ENCODE measurements at regions not wholly inside any gene's neighbourhood (a gene's known extent, or its start where the extent isn't known, plus 50 kb on each side); places are given as distances from the start of the nearest gene placed in this dataset.
A peak's percentile ranks its signal among the peaks of the same experiment; 100 is the strongest.

DNA sequence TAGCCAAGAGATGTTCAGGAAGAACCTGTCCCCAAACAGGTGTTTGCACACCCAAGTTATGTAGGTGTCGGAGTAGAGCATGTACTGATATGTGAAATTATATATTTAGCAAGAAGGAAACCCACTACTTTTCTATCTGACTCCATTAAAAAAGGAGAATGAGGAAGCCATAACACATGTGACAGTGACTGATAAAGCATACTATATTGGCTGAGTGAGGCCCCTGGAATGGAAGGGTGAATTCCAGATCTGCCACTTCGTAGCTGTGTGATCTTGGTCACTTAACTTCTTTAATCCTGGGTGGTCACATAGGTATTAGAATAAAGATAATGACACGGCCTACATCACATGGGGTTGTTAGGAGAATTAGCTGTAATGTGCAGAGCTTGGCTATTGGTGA is 116.0 kb upstream of the MAN2A1 start:
- no peaks in the 10 kb centered on the region for H3K9me3 ChIP-seq (ENCODE audit: low read length)
- no peak overlapping the region for H3K27ac ChIP-seq (ENCODE audit: low read depth, low read length)
- no peak overlapping the region for H3K27ac Mint-ChIP-seq
- H3K4me3 Mint-ChIP-seq: no peak overlapping the region
- H3K27me3 Mint-ChIP-seq: peaks cover 2 to 21% of the 10 kb centered on the region in 2 donors
- H3K36me3 Mint-ChIP-seq: no peaks in the 10 kb centered on the region
- no peaks in the 10 kb centered on the region for H3K9me3 Mint-ChIP-seq
- CTCF ChIA-PET: interaction anchor here (1.8 kb wide), 1 partner anchor 13 kb away, joined by 4 read pairs; no protein-coding TSS in a partner anchor
- no peaks in the 10 kb centered on the region for H3K36me3 ChIP-seq (ENCODE audit: insufficient read depth, low read length)
- H3K27me3 ChIP-seq (ENCODE audit: insufficient read depth, low read length, poor library complexity, severe bottlenecking): no peaks in the 10 kb centered on the region
- H3K4me1 Mint-ChIP-seq: no peaks in the 10 kb centered on the region
- POLR2A ChIA-PET: no interaction called here
- no peak for DNase-seq
- no peaks in the 10 kb centered on the region for H3K4me1 ChIP-seq (ENCODE audit: insufficient read depth, low read length)
- no peak overlapping the region for H3K4me3 ChIP-seq (ENCODE audit: low read length)

DNA sequence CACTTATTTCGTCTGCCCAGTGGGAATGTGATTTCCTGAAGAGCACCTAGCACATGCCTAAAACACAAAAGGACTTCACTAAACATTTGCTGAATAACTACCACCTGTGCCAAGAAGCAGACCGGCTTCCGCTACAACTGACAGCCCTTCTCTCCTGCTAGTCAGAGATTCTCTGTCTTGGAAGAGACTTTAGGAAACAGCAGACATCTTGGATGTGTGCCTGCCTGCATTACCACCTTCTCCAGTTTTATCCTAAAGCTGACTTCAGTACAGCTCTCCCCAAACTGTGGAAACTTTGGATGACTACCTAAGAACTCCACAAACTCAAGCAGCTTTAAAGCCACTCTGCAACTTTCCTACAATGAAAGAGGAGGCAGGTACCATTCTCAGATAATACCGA is 116.5 kb upstream of the MAN2A1 start:
- H3K27ac Mint-ChIP-seq: no peak overlapping the region

DNA sequence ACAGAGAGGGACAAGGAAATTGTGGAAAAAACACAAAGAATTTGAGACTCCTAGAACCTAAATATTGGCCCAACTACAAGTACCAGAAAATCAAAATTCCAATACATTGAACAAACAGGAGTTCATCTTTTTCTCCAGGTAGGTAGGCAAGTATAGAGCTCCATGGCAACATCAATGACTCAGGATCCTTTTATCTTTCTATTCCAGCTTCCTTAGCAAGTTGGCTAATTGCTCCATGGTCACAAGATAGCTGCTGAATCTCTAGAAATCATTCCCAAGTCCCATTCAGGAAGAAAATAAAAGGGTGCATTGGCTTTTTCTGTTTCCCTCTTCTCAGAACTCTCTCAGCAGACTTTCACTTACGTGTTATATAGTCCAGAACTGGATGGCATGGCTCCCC is 117.9 kb upstream of the MAN2A1 start:
- DNase-seq: no peak
- Histone ChIP-seq H3K4me1 (ENCODE audit: insufficient read depth, low read length) (no peaks in the 10 kb centered on the region), H3K27me3 (ENCODE audit: insufficient read depth, low read length, poor library complexity, severe bottlenecking) (no peaks in the 10 kb centered on the region), H3K9me3 (ENCODE audit: low read length) (no peaks in the 10 kb centered on the region), H3K4me3 (ENCODE audit: low read length) (no peak overlapping the region), H3K27ac (ENCODE audit: low read depth, low read length) (no peak overlapping the region), H3K36me3 (ENCODE audit: insufficient read depth, low read length) (no peaks in the 10 kb centered on the region)
- no peaks in the 10 kb centered on the region for H3K4me1 Mint-ChIP-seq
- no peaks in the 10 kb centered on the region for H3K9me3 Mint-ChIP-seq
- no peak overlapping the region for H3K4me3 Mint-ChIP-seq
- peaks cover 5 to 11% of the 10 kb centered on the region in 2 donors for H3K27me3 Mint-ChIP-seq
- CTCF ChIA-PET: no interaction called here
- POLR2A ChIA-PET: no interaction called here
- no peak overlapping the region for H3K27ac Mint-ChIP-seq
- H3K36me3 Mint-ChIP-seq: no peaks in the 10 kb centered on the region

More for the DNA sequence above, 116.5 kb upstream of the MAN2A1 start:
- Mint-ChIP-seq H3K4me1 (no peaks in the 10 kb centered on the region), H3K36me3 (no peaks in the 10 kb centered on the region), H3K4me3 (no peak overlapping the region), H3K9me3 (no peaks in the 10 kb centered on the region), H3K27me3 (peaks cover 2 to 18% of the 10 kb centered on the region in 2 donors)
- Histone ChIP-seq H3K36me3 (ENCODE audit: insufficient read depth, low read length) (no peaks in the 10 kb centered on the region), H3K27ac (ENCODE audit: low read depth, low read length) (no peak overlapping the region), H3K27me3 (ENCODE audit: insufficient read depth, low read length, poor library complexity, severe bottlenecking) (no peaks in the 10 kb centered on the region), H3K9me3 (ENCODE audit: low read length) (no peaks in the 10 kb centered on the region), H3K4me3 (ENCODE audit: low read length) (no peak overlapping the region), H3K4me1 (ENCODE audit: insufficient read depth, low read length) (no peaks in the 10 kb centered on the region)
- DNase-seq: no peak
- ChIA-PET POLR2A (no interaction called here), CTCF (interaction anchor here (1.8 kb wide), 1 partner anchor 12 kb away, joined by 4 read pairs; no protein-coding TSS in a partner anchor)

DNA sequence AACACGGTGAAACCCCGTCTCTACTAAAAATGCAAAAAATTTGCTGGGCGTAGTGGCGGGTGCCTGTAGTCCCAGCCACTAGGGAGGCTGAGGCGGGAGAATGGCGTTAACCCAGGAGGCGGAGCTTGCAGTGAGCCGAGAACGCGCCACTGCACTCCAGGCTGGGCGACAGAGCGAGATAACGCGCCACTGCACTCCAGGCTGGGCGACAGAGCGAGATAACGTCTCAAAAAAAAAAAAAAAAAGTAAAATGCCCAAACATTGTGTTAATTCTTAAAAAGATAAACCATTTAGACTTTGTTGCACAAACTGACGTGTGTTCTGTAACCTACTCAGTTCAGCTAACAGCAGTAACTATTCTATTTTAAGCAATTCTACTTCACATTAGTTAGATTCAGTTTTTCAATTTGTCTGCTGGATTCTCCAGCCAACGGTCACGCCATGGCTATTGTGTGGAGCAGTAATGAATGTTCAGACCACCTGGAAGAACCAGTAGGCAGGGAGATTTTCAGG is 119.3 kb upstream of the MAN2A1 start:
- no peaks in the 10 kb centered on the region for H3K9me3 Mint-ChIP-seq
- no peaks in the 10 kb centered on the region for H3K36me3 Mint-ChIP-seq
- ChIA-PET POLR2A (no interaction called here), CTCF (no interaction called here)
- DNase-seq: no peak
- Histone ChIP-seq H3K4me3 (ENCODE audit: low read length) (no peak overlapping the region), H3K4me1 (ENCODE audit: insufficient read depth, low read length) (no peaks in the 10 kb centered on the region), H3K36me3 (ENCODE audit: insufficient read depth, low read length) (no peaks in the 10 kb centered on the region), H3K27ac (ENCODE audit: low read depth, low read length) (peak overlapping the region; percentile 44), H3K9me3 (ENCODE audit: low read length) (no peaks in the 10 kb centered on the region), H3K27me3 (ENCODE audit: insufficient read depth, low read length, poor library complexity, severe bottlenecking) (no peaks in the 10 kb centered on the region)
- H3K4me3 Mint-ChIP-seq: no peak overlapping the region
- no peak overlapping the region for H3K27ac Mint-ChIP-seq
- peaks cover 5 to 21% of the 10 kb centered on the region in 2 donors for H3K27me3 Mint-ChIP-seq
- no peaks in the 10 kb centered on the region for H3K4me1 Mint-ChIP-seq

DNA sequence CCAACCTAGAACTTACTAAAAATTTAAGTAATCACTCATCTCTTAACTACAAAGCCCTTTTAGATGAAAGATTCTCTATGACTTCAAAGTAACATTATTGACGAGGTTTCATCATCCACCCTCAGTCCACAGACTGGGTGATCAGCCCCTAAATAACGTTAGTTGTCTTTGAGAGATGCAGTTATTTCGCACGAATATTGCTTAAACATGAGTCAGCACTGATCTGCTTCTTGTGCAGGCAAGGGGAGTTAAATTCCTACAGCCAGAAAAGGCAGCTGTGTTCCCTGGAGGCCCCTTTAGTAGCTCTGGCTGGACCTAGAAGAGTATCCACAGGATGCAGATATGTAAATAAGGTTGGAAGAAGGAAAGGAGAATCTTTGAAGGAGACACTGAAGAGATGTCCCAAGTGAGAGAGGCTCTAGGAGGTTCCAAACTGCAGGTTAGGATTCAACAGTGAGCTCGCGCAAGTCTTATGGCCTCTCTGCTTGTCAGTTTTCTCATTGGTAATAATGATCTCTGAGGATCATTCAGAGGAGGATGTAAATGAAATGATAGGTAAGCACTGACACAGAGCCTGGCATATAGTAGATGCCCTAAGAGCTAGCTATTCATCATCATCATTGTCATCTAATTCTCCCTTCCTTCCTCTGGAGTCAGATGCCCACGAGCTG is 122.2 kb upstream of the MAN2A1 start:
- H3K27me3 Mint-ChIP-seq: peaks cover 5 to 23% of the 10 kb centered on the region in 2 donors
- H3K27ac Mint-ChIP-seq: peak overlapping the region in 1 of 8 donors; percentile 3
- ChIA-PET POLR2A (no interaction called here), CTCF (no interaction called here)
- Histone ChIP-seq H3K27me3 (ENCODE audit: insufficient read depth, low read length, poor library complexity, severe bottlenecking) (no peaks in the 10 kb centered on the region), H3K4me1 (ENCODE audit: insufficient read depth, low read length) (no peaks in the 10 kb centered on the region), H3K27ac (ENCODE audit: low read depth, low read length) (no peak overlapping the region), H3K36me3 (ENCODE audit: insufficient read depth, low read length) (no peaks in the 10 kb centered on the region), H3K4me3 (ENCODE audit: low read length) (no peak overlapping the region), H3K9me3 (ENCODE audit: low read length) (no peaks in the 10 kb centered on the region)
- no peaks in the 10 kb centered on the region for H3K4me1 Mint-ChIP-seq
- H3K4me3 Mint-ChIP-seq: no peak overlapping the region
- peaks cover 0 to 2% (median 0%) of the 10 kb centered on the region in 5 donors for H3K9me3 Mint-ChIP-seq
- DNase-seq: no peak
- no peaks in the 10 kb centered on the region for H3K36me3 Mint-ChIP-seq

DNA sequence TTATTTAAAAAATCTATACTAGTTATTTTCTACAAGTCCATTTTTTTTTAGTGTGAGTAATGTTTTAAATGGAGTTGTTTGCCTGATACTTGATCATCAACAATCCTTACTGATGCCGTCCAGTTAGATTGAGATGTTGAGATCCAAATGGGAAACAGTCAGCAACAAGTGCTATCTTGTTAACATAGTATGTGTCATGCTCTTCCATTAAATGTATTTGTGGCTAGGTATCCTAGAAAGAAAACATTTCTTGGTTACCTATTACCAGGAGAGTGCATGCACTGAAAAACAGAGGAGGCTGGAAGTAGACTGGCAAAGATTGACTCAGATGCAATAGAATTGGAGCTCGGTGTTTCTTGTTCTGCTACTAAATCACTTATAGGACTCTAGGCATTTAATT is 123.4 kb upstream of the MAN2A1 start:
- Histone ChIP-seq H3K27ac (ENCODE audit: low read depth, low read length) (no peak overlapping the region), H3K4me1 (ENCODE audit: insufficient read depth, low read length) (no peaks in the 10 kb centered on the region), H3K27me3 (ENCODE audit: insufficient read depth, low read length, poor library complexity, severe bottlenecking) (no peaks in the 10 kb centered on the region), H3K36me3 (ENCODE audit: insufficient read depth, low read length) (no peaks in the 10 kb centered on the region), H3K4me3 (ENCODE audit: low read length) (no peak overlapping the region), H3K9me3 (ENCODE audit: low read length) (no peaks in the 10 kb centered on the region)
- no peak for DNase-seq
- peaks cover 0 to 2% (median 0%) of the 10 kb centered on the region in 5 donors for H3K9me3 Mint-ChIP-seq
- no peaks in the 10 kb centered on the region for H3K36me3 Mint-ChIP-seq
- no peak overlapping the region for H3K27ac Mint-ChIP-seq
- ChIA-PET POLR2A (no interaction called here), CTCF (interaction anchor here (1.1 kb wide), 1 partner anchor 25 kb away, joined by 3 read pairs; no protein-coding TSS in a partner anchor)
- no peaks in the 10 kb centered on the region for H3K4me1 Mint-ChIP-seq
- H3K27me3 Mint-ChIP-seq: peaks cover 8 to 21% of the 10 kb centered on the region in 2 donors
- no peak overlapping the region for H3K4me3 Mint-ChIP-seq

DNA sequence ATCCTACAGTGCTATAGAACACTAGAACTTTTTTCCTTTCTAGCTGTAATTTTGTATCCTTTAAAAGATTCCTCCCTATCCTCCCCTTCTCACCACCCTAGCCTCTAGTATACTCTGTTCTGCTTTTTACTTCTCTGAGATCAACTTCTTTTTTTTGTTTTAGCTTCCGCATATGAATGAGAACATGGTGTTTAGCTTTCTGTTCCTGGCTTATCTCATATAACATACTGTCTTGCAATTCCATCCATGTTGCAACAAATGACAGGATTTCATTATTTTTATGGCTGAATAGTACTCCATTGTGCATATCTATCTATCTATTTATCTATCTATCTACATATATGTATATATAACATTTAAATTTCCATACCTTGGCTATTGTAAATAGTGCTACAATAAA is 126.0 kb upstream of the MAN2A1 start:
- Histone ChIP-seq H3K36me3 (ENCODE audit: insufficient read depth, low read length) (no peaks in the 10 kb centered on the region), H3K4me1 (ENCODE audit: insufficient read depth, low read length) (no peaks in the 10 kb centered on the region), H3K4me3 (ENCODE audit: low read length) (no peak overlapping the region), H3K27ac (ENCODE audit: low read depth, low read length) (no peak overlapping the region), H3K27me3 (ENCODE audit: insufficient read depth, low read length, poor library complexity, severe bottlenecking) (no peaks in the 10 kb centered on the region), H3K9me3 (ENCODE audit: low read length) (no peaks in the 10 kb centered on the region)
- peaks cover under 1 to 6% (median 3%) of the 10 kb centered on the region in 3 donors for H3K4me1 Mint-ChIP-seq
- peaks cover 0 to 2% (median 0%) of the 10 kb centered on the region in 5 donors for H3K9me3 Mint-ChIP-seq
- no peaks in the 10 kb centered on the region for H3K36me3 Mint-ChIP-seq
- ChIA-PET CTCF (no interaction called here), POLR2A (no interaction called here)
- H3K27ac Mint-ChIP-seq: no peak overlapping the region
- no peak overlapping the region for H3K4me3 Mint-ChIP-seq
- peaks cover 9 to 14% of the 10 kb centered on the region in 2 donors for H3K27me3 Mint-ChIP-seq
- DNase-seq: no peak

DNA sequence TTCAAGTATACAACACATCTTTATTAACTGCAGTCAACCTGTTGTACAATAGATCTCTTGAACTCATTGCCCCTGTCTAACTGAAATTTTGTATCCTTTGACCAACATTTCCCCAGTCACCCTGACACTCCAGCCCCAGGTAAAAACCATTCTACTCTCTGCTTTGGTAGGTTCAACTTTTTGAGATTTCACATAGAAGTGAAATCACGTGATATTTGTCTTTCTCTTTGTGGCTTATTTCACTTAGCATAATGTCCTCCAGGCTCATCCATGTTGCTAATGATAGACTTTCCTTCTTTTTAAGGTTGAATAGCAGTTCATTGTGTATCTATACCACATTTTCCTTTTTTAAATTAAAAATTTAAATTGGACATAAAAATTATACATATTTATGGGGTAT is 126.5 kb upstream of the MAN2A1 start:
- no peak overlapping the region for H3K4me3 ChIP-seq (ENCODE audit: low read length)
- ChIA-PET POLR2A (no interaction called here), CTCF (no interaction called here)
- peaks cover 6 to 11% (median 9%) of the 10 kb centered on the region in 3 donors for H3K4me1 Mint-ChIP-seq
- H3K4me3 Mint-ChIP-seq: no peak overlapping the region
- no peak for DNase-seq
- peaks cover 0 to 2% (median 0%) of the 10 kb centered on the region in 5 donors for H3K9me3 Mint-ChIP-seq
- no peaks in the 10 kb centered on the region for H3K9me3 ChIP-seq (ENCODE audit: low read length)
- H3K36me3 Mint-ChIP-seq: no peaks in the 10 kb centered on the region
- H3K27ac Mint-ChIP-seq: no peak overlapping the region
- peaks cover 9 to 14% of the 10 kb centered on the region in 2 donors for H3K27me3 Mint-ChIP-seq
- H3K27ac ChIP-seq (ENCODE audit: low read depth, low read length): no peak overlapping the region
- no peaks in the 10 kb centered on the region for H3K27me3 ChIP-seq (ENCODE audit: insufficient read depth, low read length, poor library complexity, severe bottlenecking)
- no peaks in the 10 kb centered on the region for H3K4me1 ChIP-seq (ENCODE audit: insufficient read depth, low read length)
- no peaks in the 10 kb centered on the region for H3K36me3 ChIP-seq (ENCODE audit: insufficient read depth, low read length)
